ENCODE measurements at regions not wholly inside any gene's neighbourhood (a gene's known extent, or its start where the extent isn't known, plus 50 kb on each side); places are given as distances from the start of the nearest gene placed in this dataset.

DNA sequence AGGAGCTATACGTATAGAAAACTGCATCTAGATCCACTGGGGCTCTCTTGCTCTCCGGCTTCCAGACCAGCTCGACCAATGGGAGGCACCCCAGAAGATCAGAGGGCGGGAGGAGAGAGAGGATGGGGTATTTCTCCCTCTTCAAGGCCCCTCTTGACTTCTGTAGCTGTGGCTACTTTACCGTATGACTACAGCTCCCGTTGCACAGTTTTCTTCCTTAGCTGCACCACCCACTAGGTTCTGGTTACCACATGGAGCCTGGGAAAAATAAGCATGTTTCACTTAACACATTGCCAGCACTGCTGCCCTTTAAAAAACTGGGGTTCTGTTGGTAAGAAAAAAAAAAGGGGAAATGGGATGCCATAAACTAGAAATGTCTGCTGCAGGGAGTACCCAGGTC, 214.4 kb downstream of the TBX5 start (continued):
- TF ChIP-seq BCL3 (IDR thresholded peaks at IDR 0.05; ENCODE audit: borderline replicate concordance, insufficient read depth, low read depth, low read length, poor library complexity, severe bottlenecking), result no peak
- TF ChIP-seq FOXK2 (IDR thresholded peaks at IDR 0.05), result no peak
- no peak for TF ChIP-seq CBX3 (IDR thresholded peaks at IDR 0.05; ENCODE audit: borderline replicate concordance, low read depth)

GRCh38 chr12:114190971-114191370, 215.0 kb downstream of the TBX5 start:
- no TSS peak for BruUV-seq (replicated peaks)
- intact Hi-C loops (cut with micrococcal nuclease; ENCODE audit: unreplicated experiment), result no loop called here
- Histone ChIP-seq H3K27ac (ENCODE audit: control insufficient read depth, insufficient read depth) (no peak overlapping the region), H4K20me1 (ENCODE audit: control insufficient read depth, insufficient read depth) (no peaks in the 10 kb centered on the region), H3K27me3 (replicated peaks in 1 of 2; ENCODE audit: control insufficient read depth in 2 of 2, insufficient read depth in 2 of 2, low read length in 1 of 2) (peaks cover 0 to 3% of the 10 kb centered on the region in 2 experiments; a peak in 2 of 4 replicates), H3K4me2 (ENCODE audit: control insufficient read depth, insufficient read depth) (no peak overlapping the region), H3K4me3 (no peak overlapping the region), H3K4me1 (ENCODE audit: control insufficient read depth, insufficient read depth, low read length) (no peaks in the 10 kb centered on the region), H3K79me2 (ENCODE audit: control insufficient read depth, insufficient read depth, low read length) (no peaks in the 10 kb centered on the region), H3K36me3 (ENCODE audit: control insufficient read depth in 2 of 2, insufficient read depth in 2 of 2, low read length in 1 of 2) (no peaks in the 10 kb centered on the region), H3K9me3 (replicated peaks; ENCODE audit: control insufficient read depth, insufficient read depth, low read length) (no peaks in the 10 kb centered on the region), H3K9ac (ENCODE audit: control insufficient read depth, insufficient read depth, low read length) (no peak overlapping the region), H2AFZ (ENCODE audit: control insufficient read depth, low read depth, low read length) (no peak overlapping the region)
- ChIA-PET RAD21 (ENCODE audit: unreplicated experiment) (no interaction called here), SMC1A (ENCODE audit: uncharacterized antibody, unreplicated experiment) (no interaction called here), CTCF (no interaction called here), POLR2A (no interaction called here)
- in situ Hi-C loops (cut with MboI), result no loop called here
- 0% methylated on average over 2 of the region's 2 CpGs for WGBS (ENCODE audit: insufficient coverage, insufficient replicate concordance, low lambda C conversion rate, missing lambda C conversion rate)
- DNase-seq (ENCODE audit: low read depth, low spot score) (no peak), ATAC-seq (no peak), FAIRE-seq (no peak)
- TF ChIP-seq NR2C1 (IDR thresholded peaks at IDR 0.05), result no peak
- no peak for TF ChIP-seq FOS (IDR thresholded peaks at IDR 0.05; ENCODE audit: borderline replicate concordance, extremely low read depth, insufficient read length)
- no peak for TF ChIP-seq ETV6 (conservative IDR thresholded peaks at IDR 0.05 in 1 of 2, IDR thresholded peaks at IDR 0.05 in 1 of 2; ENCODE audit: borderline replicate concordance in 1 of 2, low read depth in 1 of 2)
- TF ChIP-seq TCF3 (IDR thresholded peaks at IDR 0.05; ENCODE audit: borderline replicate concordance, insufficient read depth, low read depth, low read length), result no peak
- TF ChIP-seq RCOR1 (conservative IDR thresholded peaks at IDR 0.05; ENCODE audit: low read depth, low read length), result no peak
- no peak for TF ChIP-seq BCL11A (IDR thresholded peaks at IDR 0.05; ENCODE audit: low read depth, low read length)
- no peak for TF ChIP-seq POLR2AphosphoS5 (IDR thresholded peaks at IDR 0.05; ENCODE audit: low read length)
- no peak for TF ChIP-seq PRDM15 (CRISPR knock-in tag; IDR thresholded peaks at IDR 0.05)
- no peak for TF ChIP-seq BACH1 (IDR thresholded peaks at IDR 0.05; ENCODE audit: borderline replicate concordance)
- no peak for TF ChIP-seq ESRRA (IDR thresholded peaks at IDR 0.05; ENCODE audit: low read length)
- TF ChIP-seq NBN (IDR thresholded peaks at IDR 0.05), result no peak
- no peak for TF ChIP-seq HCFC1 (IDR thresholded peaks at IDR 0.05; ENCODE audit: low read length)
- TF ChIP-seq ELK1 (IDR thresholded peaks at IDR 0.05; ENCODE audit: low read depth, low read length), result no peak
- TF ChIP-seq HSF1 (IDR thresholded peaks at IDR 0.05; ENCODE audit: low read depth, low read length), result no peak
- no peak for TF ChIP-seq RUNX3 (IDR thresholded peaks at IDR 0.05; ENCODE audit: low read length)

All from GM12878 (cell line).